ENCODE measurements at regions not wholly inside any gene's neighbourhood (a gene's known extent, or its start where the extent isn't known, plus 50 kb on each side); places are given as distances from the start of the nearest gene placed in this dataset.

DNA sequence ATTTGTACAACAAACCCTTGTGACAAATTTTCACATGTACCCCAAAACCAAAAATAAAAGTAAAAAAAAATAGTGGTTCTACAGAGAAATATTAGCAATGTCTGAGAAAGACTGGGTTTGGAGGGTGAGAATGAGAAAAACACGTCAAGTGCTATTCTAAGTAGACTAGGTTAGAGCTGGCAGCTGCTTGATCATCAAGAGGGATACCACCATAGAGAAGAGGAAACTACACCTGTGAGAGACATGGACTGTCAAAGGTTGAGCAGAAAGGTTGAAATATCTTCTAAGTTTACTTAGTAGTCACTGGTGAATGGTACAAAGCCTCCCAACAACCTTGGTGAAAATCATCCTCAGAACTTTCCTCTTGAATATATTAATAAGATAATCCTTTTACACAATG is 126.9 kb upstream of the ITGA4 start:
- Histone ChIP-seq H3K4me1 (no peaks in the 10 kb centered on the region), H3K9me3 (no peaks in the 10 kb centered on the region), H3K36me3 (no peaks in the 10 kb centered on the region), H3K4me3 (no peak overlapping the region), H3K27ac (no peak overlapping the region), H3K27me3 (no peaks in the 10 kb centered on the region)
- intact Hi-C loops (cut with DNase I; ENCODE audit: low total_unique reads): no loop called here
- TF ChIP-seq, protein P1, sequence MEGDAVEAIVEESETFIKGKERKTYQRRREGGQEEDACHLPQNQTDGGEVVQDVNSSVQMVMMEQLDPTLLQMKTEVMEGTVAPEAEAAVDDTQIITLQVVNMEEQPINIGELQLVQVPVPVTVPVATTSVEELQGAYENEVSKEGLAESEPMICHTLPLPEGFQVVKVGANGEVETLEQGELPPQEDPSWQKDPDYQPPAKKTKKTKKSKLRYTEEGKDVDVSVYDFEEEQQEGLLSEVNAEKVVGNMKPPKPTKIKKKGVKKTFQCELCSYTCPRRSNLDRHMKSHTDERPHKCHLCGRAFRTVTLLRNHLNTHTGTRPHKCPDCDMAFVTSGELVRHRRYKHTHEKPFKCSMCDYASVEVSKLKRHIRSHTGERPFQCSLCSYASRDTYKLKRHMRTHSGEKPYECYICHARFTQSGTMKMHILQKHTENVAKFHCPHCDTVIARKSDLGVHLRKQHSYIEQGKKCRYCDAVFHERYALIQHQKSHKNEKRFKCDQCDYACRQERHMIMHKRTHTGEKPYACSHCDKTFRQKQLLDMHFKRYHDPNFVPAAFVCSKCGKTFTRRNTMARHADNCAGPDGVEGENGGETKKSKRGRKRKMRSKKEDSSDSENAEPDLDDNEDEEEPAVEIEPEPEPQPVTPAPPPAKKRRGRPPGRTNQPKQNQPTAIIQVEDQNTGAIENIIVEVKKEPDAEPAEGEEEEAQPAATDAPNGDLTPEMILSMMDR (IDR thresholded peaks at IDR 0.05): no peak
- no peak for DNase-seq

DNA sequence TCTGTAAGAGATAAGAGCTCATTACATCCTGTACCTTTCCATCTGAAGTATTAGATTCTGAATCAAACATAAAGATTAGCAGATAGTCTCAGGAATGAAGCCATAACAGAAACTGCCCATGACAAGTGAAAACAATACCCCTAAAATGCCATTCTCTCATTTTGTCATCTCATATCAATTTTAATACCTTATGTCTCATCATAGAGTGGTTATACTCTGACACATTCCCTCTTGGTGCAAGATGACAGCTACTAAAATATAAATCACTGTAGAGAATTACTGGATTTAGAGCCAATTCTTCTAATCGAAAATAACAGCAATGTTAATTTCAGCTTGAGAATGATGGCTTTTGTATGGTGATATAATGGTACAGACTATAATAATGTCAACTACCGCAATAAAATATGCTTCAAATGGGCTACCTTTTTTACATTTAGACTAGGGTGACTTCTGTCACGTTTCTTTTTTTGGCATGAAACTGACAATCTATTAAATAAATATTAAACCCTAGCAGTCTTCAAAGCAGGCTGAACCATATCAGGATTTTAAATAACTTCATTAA is 125.1 kb upstream of the ITGA4 start:
- H3K9me3 ChIP-seq: no peaks in the 10 kb centered on the region
- intact Hi-C loops (cut with DNase I; ENCODE audit: low total_unique reads): no loop called here
- no peak overlapping the region for H3K4me3 ChIP-seq
- DNase-seq: no peak
- TF ChIP-seq, protein P1 (IDR thresholded peaks at IDR 0.05): no peak
- H3K36me3 ChIP-seq: no peaks in the 10 kb centered on the region
- no peaks in the 10 kb centered on the region for H3K4me1 ChIP-seq
- no peak overlapping the region for H3K27ac ChIP-seq
- no peaks in the 10 kb centered on the region for H3K27me3 ChIP-seq

DNA sequence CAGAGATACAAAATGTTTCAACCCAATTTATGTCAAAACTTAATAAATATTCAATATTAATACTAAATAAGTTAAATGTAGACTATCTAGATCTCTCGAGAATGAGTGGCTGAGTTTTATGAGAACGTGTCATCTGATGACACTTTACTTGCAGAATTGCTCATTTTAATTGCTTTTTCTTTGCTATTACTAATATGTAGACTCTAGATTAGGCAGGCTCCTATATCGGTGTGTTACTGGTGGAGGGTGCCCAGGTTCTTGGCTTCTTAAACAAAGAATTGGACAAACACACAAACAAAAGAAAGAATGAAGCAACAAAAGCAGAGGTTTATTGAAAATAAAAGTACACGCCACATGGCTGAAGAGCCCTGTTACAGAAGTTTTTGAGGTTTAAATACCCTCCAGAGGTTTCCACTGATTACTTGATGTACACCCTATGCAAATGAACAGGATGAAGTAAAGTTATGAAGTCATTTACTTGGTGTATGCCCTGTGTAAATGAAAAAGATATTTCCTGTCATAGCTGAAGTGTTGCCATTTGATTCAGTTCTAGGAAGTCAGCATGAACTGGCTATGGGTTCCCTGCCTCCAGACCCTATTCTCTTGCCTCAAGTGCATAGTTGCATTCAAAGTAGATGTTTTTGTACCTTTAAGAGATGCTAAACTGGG is 122.9 kb upstream of the ITGA4 start:
- Histone ChIP-seq H3K4me1 (no peaks in the 10 kb centered on the region), H3K27ac (no peak overlapping the region), H3K4me3 (no peak overlapping the region), H3K36me3 (no peaks in the 10 kb centered on the region), H3K9me3 (no peaks in the 10 kb centered on the region), H3K27me3 (no peaks in the 10 kb centered on the region)
- TF ChIP-seq, protein P1 (IDR thresholded peaks at IDR 0.05): no peak
- no peak for DNase-seq
- intact Hi-C loops (cut with DNase I; ENCODE audit: low total_unique reads): no loop called here

DNA sequence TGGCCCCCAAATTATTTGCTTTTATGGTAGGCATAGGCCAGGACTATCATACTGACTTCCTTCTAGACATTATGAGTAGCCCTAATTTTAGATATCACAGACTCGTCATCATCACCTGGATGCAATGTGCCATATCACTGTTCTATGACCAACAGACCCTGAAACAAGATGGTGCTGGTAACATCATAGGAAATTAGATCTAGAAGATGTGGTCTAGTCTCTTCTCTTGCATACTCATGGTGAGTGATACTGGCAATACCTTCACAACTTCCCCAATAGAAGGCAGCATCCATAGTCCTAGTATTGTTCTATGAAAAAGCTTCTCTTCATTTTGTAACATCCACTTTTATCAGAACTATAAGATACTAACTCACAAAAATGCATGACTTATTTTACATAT is 116.3 kb upstream of the ITGA4 start:
- Histone ChIP-seq H3K27ac (no peak overlapping the region), H3K27me3 (no peaks in the 10 kb centered on the region), H3K36me3 (no peaks in the 10 kb centered on the region), H3K9me3 (no peaks in the 10 kb centered on the region), H3K4me1 (no peaks in the 10 kb centered on the region), H3K4me3 (no peak overlapping the region)
- intact Hi-C loops (cut with DNase I; ENCODE audit: low total_unique reads): no loop called here
- DNase-seq: no peak
- TF ChIP-seq, protein P1 (IDR thresholded peaks at IDR 0.05): no peak

DNA sequence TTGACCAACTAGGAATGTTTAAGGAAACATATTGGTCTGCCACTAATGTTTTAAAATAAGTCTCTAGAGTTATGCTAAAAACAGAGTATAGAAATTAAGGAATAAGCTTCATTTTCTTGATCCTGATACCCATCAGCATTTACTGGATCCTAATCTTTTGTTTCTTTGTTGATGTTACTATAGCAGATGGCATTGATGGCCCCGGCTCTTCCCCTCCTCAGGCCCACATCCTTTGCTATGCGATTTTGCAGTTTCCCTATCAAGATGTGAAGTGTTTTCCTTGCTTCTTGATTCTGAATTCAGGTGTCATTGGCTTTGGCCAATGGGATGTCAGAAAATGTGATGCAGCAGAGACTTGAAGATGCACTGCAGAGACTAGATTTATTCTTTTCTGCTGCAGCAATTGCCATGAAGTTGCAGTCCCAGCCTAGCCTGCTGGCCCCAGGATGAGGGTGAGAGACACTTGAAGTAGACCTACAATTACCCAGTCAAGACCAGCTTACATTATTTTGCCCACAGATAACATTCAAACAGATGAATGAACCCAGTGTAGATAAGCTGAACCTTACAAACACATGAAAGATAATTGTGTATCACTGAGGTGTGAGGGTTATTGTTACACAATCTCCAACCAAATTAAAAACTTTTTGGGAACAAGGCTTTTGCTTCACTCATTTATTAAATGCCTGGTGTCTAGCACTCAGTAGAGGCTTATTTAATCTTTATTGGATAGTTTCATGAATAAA is 115.2 kb upstream of the ITGA4 start:
- H3K36me3 ChIP-seq: no peaks in the 10 kb centered on the region
- TF ChIP-seq, protein P1 (IDR thresholded peaks at IDR 0.05): no peak
- H3K27me3 ChIP-seq: no peaks in the 10 kb centered on the region
- no peaks in the 10 kb centered on the region for H3K4me1 ChIP-seq
- H3K9me3 ChIP-seq: no peaks in the 10 kb centered on the region
- H3K27ac ChIP-seq: no peak overlapping the region
- no peak overlapping the region for H3K4me3 ChIP-seq
- DNase-seq: no peak
- intact Hi-C loops (cut with DNase I; ENCODE audit: low total_unique reads): no loop called here

Measured in tibial artery (tissue), 4 donors.